ENCODE measurements at regions not wholly inside any gene's neighbourhood (a gene's known extent, or its start where the extent isn't known, plus 50 kb on each side); places are given as distances from the start of the nearest gene placed in this dataset.

DNA sequence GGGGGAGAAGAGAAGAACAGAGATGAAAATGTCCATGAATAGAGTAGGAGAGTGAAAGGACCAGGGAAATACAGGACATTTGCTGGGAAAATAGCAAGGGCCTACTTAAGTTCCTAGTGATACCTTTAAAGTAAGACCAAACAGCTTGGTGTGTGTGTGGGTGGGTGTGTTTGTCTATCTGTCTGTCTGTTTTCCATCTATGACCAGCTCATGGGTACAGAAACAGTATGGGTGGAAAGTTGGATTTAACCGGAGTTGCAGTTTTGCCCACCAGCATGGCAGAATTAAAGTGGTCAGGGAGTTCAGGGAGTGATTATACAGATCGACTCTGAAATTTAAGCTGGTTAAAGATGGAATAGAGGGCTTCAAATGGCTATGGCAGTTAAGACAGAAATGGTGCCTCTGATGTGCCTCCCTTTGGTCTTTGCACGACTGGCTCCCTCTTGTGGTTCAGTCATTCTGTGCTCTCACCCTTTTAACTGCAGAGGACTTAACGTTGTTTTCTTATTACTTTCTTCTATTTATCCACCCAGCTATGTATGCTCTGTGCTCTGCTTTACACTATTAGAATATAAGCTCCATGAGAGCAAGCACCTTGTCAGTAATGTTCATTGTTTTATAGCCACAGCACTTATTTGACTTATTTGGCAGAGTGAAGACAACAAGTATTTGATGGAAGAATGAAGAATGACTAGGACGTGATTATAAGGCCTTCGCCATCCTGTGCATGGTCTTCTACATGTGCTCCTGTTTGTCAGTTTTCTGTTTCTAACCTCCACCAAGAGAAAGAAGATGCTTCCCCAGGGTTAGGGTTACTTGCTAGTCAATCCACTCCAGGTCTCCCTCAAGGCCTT is 72.7 kb upstream of the AK4 start:
- POLR2A ChIA-PET, result interaction anchor here (0.8 kb wide), 1 partner anchor 9 kb away, joined by 3 read pairs; no protein-coding TSS in a partner anchor
- no peaks in the 10 kb centered on the region for H3K9me3 ChIP-seq (ENCODE audit: control extremely low read depth in 1 of 5, control insufficient read depth in 4 of 5, insufficient read depth in 2 of 5, low read depth in 1 of 5, low read length in 4 of 5)
- WGBS (ENCODE audit: insufficient coverage), result 41% methylated on average over 4 of the region's 6 CpGs

GRCh38 chr1:65077369-65077768 is 70.6 kb upstream of the AK4 start:
- H3K9me3 ChIP-seq (ENCODE audit: control extremely low read depth in 1 of 5, control insufficient read depth in 4 of 5, insufficient read depth in 2 of 5, low read depth in 1 of 5, low read length in 4 of 5), result no peaks in the 10 kb centered on the region
- DNase-seq, result no peak
- no peaks in the 10 kb centered on the region for H3K27me3 ChIP-seq (replicated peaks in 2 of 5; ENCODE audit: control insufficient read depth in 4 of 5, insufficient read depth in 5 of 5, low read length in 4 of 5)
- no peak overlapping the region for H3K27ac ChIP-seq (ENCODE audit: insufficient read depth in 1 of 2, low read depth in 1 of 2, low read length in 2 of 2, poor library complexity in 1 of 2, severe bottlenecking in 2 of 2)
- H3K4me1 ChIP-seq (ENCODE audit: control extremely low read depth in 1 of 4, control insufficient read depth in 4 of 4, insufficient read depth in 4 of 4, low read length in 3 of 4), result peaks cover 0 to 4% (median 0%) of the 10 kb centered on the region in 4 experiments
- H3K36me3 ChIP-seq (ENCODE audit: control insufficient read depth in 4 of 4, insufficient read depth in 4 of 4, low read length in 3 of 4), result no peaks in the 10 kb centered on the region
- 100% methylated on average over 1 of the region's 3 CpGs for WGBS (ENCODE audit: insufficient coverage)
- CTCF ChIA-PET, result interaction anchor here (2.6 kb wide), 2 partner anchors 37 to 136 kb away, joined by 9 to 10 read pairs; no protein-coding TSS in a partner anchor
- H3K4me3 ChIP-seq (ENCODE audit: control insufficient read depth in 1 of 7, extremely low read depth in 1 of 7, insufficient read depth in 4 of 7, low read depth in 2 of 7, low read length in 6 of 7), result no peak overlapping the region
- POLR2A ChIA-PET, result no interaction called here

More for the DNA sequence above, 72.7 kb upstream of the AK4 start:
- no peaks in the 10 kb centered on the region for H3K27me3 ChIP-seq (replicated peaks in 2 of 5; ENCODE audit: control insufficient read depth in 4 of 5, insufficient read depth in 5 of 5, low read length in 4 of 5)
- H3K4me3 ChIP-seq (ENCODE audit: control insufficient read depth in 1 of 7, extremely low read depth in 1 of 7, insufficient read depth in 4 of 7, low read depth in 2 of 7, low read length in 6 of 7), result no peak overlapping the region
- H3K4me1 ChIP-seq (ENCODE audit: control extremely low read depth in 1 of 4, control insufficient read depth in 4 of 4, insufficient read depth in 4 of 4, low read length in 3 of 4), result peaks cover 0 to 6% (median under 1%) of the 10 kb centered on the region in 4 experiments
- CTCF ChIA-PET, result interaction anchor here (0.7 to 4.2 kb wide), 25 partner anchors 9 to 805 kb away, joined by 3 to 46 read pairs (median 4); no protein-coding TSS in a partner anchor
- peak; percentile 79 to 85 (median 84) for DNase-seq
- H3K27ac ChIP-seq (ENCODE audit: insufficient read depth in 1 of 2, low read depth in 1 of 2, low read length in 2 of 2, poor library complexity in 1 of 2, severe bottlenecking in 2 of 2), result no peak overlapping the region
- H3K36me3 ChIP-seq (ENCODE audit: control insufficient read depth in 4 of 4, insufficient read depth in 4 of 4, low read length in 3 of 4), result no peaks in the 10 kb centered on the region

GRCh38 chr1:65079941-65080340 is 68.1 kb upstream of the AK4 start:
- 87% methylated on average over 3 of the region's 5 CpGs for WGBS (ENCODE audit: insufficient coverage)

GRCh38 chr1:65082346-65083040 is 65.5 kb upstream of the AK4 start:
- WGBS (ENCODE audit: insufficient coverage), result 100% methylated on average over 3 of the region's 6 CpGs
- no peak overlapping the region for H3K4me3 ChIP-seq (ENCODE audit: control insufficient read depth in 1 of 7, extremely low read depth in 1 of 7, insufficient read depth in 4 of 7, low read depth in 2 of 7, low read length in 6 of 7)
- H3K9me3 ChIP-seq (ENCODE audit: control extremely low read depth in 1 of 5, control insufficient read depth in 4 of 5, insufficient read depth in 2 of 5, low read depth in 1 of 5, low read length in 4 of 5), result peaks cover 0 to 5% (median 1%) of the 10 kb centered on the region in 5 experiments
- H3K27me3 ChIP-seq (replicated peaks in 2 of 5; ENCODE audit: control insufficient read depth in 4 of 5, insufficient read depth in 5 of 5, low read length in 4 of 5), result no peaks in the 10 kb centered on the region
- ChIA-PET POLR2A (no interaction called here), CTCF (interaction anchor here (1.1 kb wide), 1 partner anchor 10 kb away, joined by 3 read pairs; no protein-coding TSS in a partner anchor)
- no peaks in the 10 kb centered on the region for H3K36me3 ChIP-seq (ENCODE audit: control insufficient read depth in 4 of 4, insufficient read depth in 4 of 4, low read length in 3 of 4)
- no peak for DNase-seq
- H3K4me1 ChIP-seq (ENCODE audit: control extremely low read depth in 1 of 4, control insufficient read depth in 4 of 4, insufficient read depth in 4 of 4, low read length in 3 of 4), result peaks cover 0 to 16% (median 14%) of the 10 kb centered on the region in 4 experiments
- H3K27ac ChIP-seq (ENCODE audit: insufficient read depth in 1 of 2, low read depth in 1 of 2, low read length in 2 of 2, poor library complexity in 1 of 2, severe bottlenecking in 2 of 2), result no peak overlapping the region

More at GRCh38 chr1:65079941-65080340, 68.1 kb upstream of the AK4 start:
- H3K36me3 ChIP-seq (ENCODE audit: control insufficient read depth in 4 of 4, insufficient read depth in 4 of 4, low read length in 3 of 4), result no peaks in the 10 kb centered on the region
- H3K9me3 ChIP-seq (ENCODE audit: control extremely low read depth in 1 of 5, control insufficient read depth in 4 of 5, insufficient read depth in 2 of 5, low read depth in 1 of 5, low read length in 4 of 5), result no peaks in the 10 kb centered on the region
- CTCF ChIA-PET, result no interaction called here
- H3K4me1 ChIP-seq (ENCODE audit: control extremely low read depth in 1 of 4, control insufficient read depth in 4 of 4, insufficient read depth in 4 of 4, low read length in 3 of 4), result peaks cover 0 to 16% (median 15%) of the 10 kb centered on the region in 4 experiments
- H3K27ac ChIP-seq (ENCODE audit: insufficient read depth in 1 of 2, low read depth in 1 of 2, low read length in 2 of 2, poor library complexity in 1 of 2, severe bottlenecking in 2 of 2), result no peak overlapping the region
- H3K4me3 ChIP-seq (ENCODE audit: control insufficient read depth in 1 of 7, extremely low read depth in 1 of 7, insufficient read depth in 4 of 7, low read depth in 2 of 7, low read length in 6 of 7), result no peak overlapping the region
- DNase-seq, result peak in 1 of 3 donors; percentile 17
- no peaks in the 10 kb centered on the region for H3K27me3 ChIP-seq (replicated peaks in 2 of 5; ENCODE audit: control insufficient read depth in 4 of 5, insufficient read depth in 5 of 5, low read length in 4 of 5)
- POLR2A ChIA-PET, result no interaction called here

GRCh38 chr1:65083263-65083896 is 64.6 kb upstream of the AK4 start:
- Histone ChIP-seq H3K4me1 (ENCODE audit: control extremely low read depth in 1 of 4, control insufficient read depth in 4 of 4, insufficient read depth in 4 of 4, low read length in 3 of 4) (peaks cover 0 to 16% (median 14%) of the 10 kb centered on the region in 4 experiments), H3K9me3 (ENCODE audit: control extremely low read depth in 1 of 5, control insufficient read depth in 4 of 5, insufficient read depth in 2 of 5, low read depth in 1 of 5, low read length in 4 of 5) (peaks cover 0 to 10% (median 3%) of the 10 kb centered on the region in 5 experiments), H3K4me3 (ENCODE audit: control insufficient read depth in 1 of 7, extremely low read depth in 1 of 7, insufficient read depth in 4 of 7, low read depth in 2 of 7, low read length in 6 of 7) (no peak overlapping the region), H3K27ac (ENCODE audit: insufficient read depth in 1 of 2, low read depth in 1 of 2, low read length in 2 of 2, poor library complexity in 1 of 2, severe bottlenecking in 2 of 2) (no peak overlapping the region), H3K36me3 (ENCODE audit: control insufficient read depth in 4 of 4, insufficient read depth in 4 of 4, low read length in 3 of 4) (no peaks in the 10 kb centered on the region), H3K27me3 (replicated peaks in 2 of 5; ENCODE audit: control insufficient read depth in 4 of 5, insufficient read depth in 5 of 5, low read length in 4 of 5) (no peaks in the 10 kb centered on the region)
- CTCF ChIA-PET, result interaction anchor here (1.1 kb wide), 1 partner anchor 11 kb away, joined by 3 read pairs; no protein-coding TSS in a partner anchor
- POLR2A ChIA-PET, result no interaction called here
- 90% methylated on average over 4 of the region's 4 CpGs for WGBS (ENCODE audit: insufficient coverage)
- peak in 2 of 3 donors; percentile 20 to 21 for DNase-seq

- Histone ChIP-seq H3K4me3 (ENCODE audit: control insufficient read depth in 1 of 7, extremely low read depth in 1 of 7, insufficient read depth in 4 of 7, low read depth in 2 of 7, low read length in 6 of 7) (no peak overlapping the region), H3K9me3 (ENCODE audit: control extremely low read depth in 1 of 5, control insufficient read depth in 4 of 5, insufficient read depth in 2 of 5, low read depth in 1 of 5, low read length in 4 of 5) (peaks cover 0 to 10% (median 3%) of the 10 kb centered on the region in 5 experiments), H3K27me3 (replicated peaks in 2 of 5; ENCODE audit: control insufficient read depth in 4 of 5, insufficient read depth in 5 of 5, low read length in 4 of 5) (no peaks in the 10 kb centered on the region), H3K4me1 (ENCODE audit: control extremely low read depth in 1 of 4, control insufficient read depth in 4 of 4, insufficient read depth in 4 of 4, low read length in 3 of 4) (peaks cover 0 to 16% (median 14%) of the 10 kb centered on the region in 4 experiments), H3K36me3 (ENCODE audit: control insufficient read depth in 4 of 4, insufficient read depth in 4 of 4, low read length in 3 of 4) (no peaks in the 10 kb centered on the region), H3K27ac (ENCODE audit: insufficient read depth in 1 of 2, low read depth in 1 of 2, low read length in 2 of 2, poor library complexity in 1 of 2, severe bottlenecking in 2 of 2) (no peak overlapping the region)
- CTCF ChIA-PET, result interaction anchor here (1.0 kb wide), 1 partner anchor 9 kb away, joined by 3 read pairs; no protein-coding TSS in a partner anchor
- DNase-seq, result peak in 2 of 3 donors; percentile 46 to 60
- POLR2A ChIA-PET, result interaction anchor here (0.5 kb wide), 1 partner anchor 36 kb away, joined by 3 read pairs; no protein-coding TSS in a partner anchor
- WGBS (ENCODE audit: insufficient coverage), result 0% methylated on average over 1 of the region's 2 CpGs
Observed at GRCh38 chr1:65084066-65084465, 63.9 kb upstream of the AK4 start.
